HTR-8/SVneo (cell line): ENCODE measurements at regions not wholly inside any gene's neighbourhood (a gene's known extent, or its start where the extent isn't known, plus 50 kb on each side); places are given as distances from the start of the nearest gene placed in this dataset.

Experiments
- DNase-seq: peaks from one replicate; pipeline ENCODE4 v3.0.0; 2011; ENCODE audit warnings: low spot score, mixed read lengths; ENCODE audit not compliant: insufficient read length
- FAIRE-seq: peaks from 2 replicates; lab custom pipeline; 2011; peaks lifted over from hg19 to GRCh38; lab: Jason Lieb, UNC

DNA sequence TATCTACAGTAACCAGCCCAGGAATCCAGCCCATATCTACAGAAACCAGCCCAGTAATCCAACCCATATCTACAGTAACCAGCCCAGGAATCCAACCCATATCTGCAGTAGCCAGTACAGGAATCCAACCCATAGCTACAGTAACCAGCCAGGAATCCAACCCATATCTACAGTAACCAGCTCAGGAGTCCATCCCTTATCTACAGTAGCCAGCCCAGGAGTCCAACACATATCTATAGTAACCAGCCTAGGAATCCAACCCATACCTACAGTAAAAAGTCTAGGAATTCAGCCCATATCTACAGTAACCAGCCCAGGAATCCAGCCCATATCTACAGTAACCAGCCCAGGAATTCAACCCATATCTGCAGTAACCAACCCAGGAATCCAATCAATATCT, 445.0 kb upstream of the BOD1L1 start:
- DNase-seq (no peak), FAIRE-seq (no peak)

DNA sequence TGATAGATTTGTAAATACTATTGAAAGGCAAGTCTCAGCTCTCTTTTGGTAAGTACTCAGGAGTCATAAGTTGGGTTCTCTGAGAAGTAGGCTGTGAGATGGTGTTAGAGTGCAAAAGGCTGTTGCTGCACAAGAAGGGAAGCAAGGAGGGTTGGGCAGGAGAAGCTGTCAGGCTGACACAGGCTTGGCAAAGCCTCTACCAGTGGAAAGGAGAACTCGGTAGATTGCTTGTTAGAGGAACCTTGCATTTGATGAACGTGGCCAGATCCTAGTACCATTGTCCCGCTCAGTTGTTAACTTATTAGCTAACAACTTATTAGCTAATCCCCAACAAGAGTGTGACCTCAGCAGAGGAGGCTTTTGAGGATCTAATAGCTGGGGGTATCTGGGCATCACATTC, 449.3 kb upstream of the BOD1L1 start:
- FAIRE-seq: no peak

DNA sequence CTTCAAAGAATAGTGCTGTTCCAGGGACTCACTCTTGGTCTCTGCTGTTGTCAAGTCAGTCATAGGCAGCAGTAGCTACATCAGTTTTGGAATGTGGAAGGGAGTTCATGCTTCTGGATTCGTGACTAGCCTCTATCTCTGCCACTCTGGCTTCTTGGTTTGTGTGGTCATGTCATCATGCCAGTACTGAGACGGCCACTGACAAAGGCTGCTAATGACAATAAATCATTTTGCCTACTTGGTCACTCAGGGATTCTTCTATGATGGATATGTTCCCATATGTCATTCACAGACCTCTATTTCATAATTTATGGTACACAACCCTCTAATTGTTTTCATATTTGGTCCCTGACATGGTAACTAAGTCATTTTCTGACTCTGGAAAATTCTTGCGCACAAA, 450.8 kb upstream of the BOD1L1 start:
- DNase-seq (no peak), FAIRE-seq (no peak)

More for the DNA sequence above, 449.3 kb upstream of the BOD1L1 start:
- DNase-seq: no peak

DNA sequence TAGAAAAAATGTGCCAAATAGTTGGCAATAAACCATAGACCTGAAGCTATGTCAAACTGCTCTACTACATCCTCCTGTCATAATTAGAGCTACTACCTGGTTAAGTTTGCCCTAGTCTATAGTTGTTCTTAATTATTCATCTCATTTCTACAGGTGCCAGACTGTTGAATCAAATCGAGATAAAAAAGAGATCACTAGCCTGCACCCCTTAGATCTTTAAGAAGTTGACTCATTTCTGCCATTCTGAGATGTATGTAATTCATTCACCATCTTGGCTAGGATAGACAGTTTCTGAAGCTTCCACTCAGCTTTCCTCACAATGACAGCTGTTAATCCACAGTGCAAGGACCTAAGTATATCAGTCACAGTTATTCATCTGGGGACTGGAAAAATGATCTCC, 452.1 kb upstream of the BOD1L1 start:
- DNase-seq (no peak), FAIRE-seq (no peak)

DNA sequence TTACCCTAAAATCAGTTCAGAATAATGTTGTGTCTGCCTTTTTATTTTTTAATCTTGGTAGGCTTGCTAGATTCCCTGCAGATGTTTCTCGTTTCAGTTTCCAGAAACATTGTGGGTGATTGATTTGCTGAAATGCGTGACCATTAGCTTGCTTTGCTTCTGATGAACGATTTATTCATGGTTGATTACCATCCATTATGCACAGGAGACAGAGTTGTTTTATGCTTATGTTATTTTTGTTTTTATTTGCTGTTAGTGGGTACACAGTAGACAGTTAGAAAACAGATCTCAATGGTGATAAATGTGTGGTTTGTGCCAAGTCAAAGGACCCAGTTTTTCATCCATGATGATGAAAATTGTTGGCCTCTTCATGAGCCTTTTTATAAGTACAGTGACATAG, 455.6 kb upstream of the BOD1L1 start:
- FAIRE-seq: no peak
- no peak for DNase-seq

DNA sequence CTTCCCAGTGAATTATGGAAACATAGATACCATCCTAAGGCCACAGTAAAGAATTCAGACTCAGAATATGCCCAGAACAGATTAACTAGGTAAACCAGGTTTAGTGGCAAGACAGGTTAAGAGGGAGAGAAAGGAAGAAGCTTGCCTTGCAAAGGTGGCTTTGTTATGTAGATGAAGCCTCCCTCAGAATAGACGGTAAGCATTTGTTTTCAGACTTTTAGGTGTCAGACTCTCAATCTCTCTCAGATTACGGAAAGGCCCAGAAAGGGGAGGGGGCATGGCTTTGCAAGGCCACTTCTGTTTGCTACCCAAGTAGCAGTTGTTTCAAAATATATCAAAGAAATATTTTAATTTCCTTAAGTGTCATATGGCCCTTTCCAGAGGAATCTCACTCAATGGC, 457.1 kb upstream of the BOD1L1 start:
- no peak for FAIRE-seq
- DNase-seq: no peak

DNA sequence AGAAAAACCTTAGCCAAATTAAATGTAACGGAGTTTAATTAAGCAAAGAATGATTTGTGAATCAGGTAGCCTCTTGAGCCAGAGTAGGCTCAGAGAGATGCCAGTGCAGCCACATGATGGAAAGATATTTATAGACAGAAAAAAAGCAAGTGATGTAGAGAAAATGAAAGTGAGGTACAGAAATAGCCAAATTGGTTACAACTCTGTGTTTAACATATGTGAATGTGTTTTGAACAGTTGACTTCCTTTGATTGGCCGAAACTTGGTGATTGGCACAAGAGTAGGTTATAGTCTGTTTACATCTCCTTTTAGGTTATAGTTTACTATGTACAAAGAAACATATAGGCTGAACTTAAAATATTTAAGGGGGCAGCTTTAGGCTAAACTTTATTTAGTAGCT, 459.9 kb upstream of the BOD1L1 start:
- DNase-seq (no peak), FAIRE-seq (no peak)

DNA sequence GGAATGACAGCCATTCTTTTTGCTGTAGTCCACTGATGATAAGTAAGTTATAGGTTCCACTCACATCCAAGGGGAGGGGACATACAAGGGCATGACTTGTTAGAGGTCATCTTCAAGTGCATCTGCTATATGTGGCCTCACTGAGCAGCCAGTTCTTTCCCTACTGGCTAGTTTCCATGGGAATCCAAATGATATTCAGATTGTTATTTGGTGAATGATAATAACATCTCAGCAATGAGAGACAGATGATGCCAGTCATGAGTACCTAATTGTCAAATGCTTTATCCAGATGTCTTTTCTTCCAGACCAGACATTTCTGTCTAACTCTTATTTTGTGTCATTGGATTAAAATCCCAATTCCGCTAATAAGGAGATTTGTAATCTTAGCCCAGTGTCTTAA, 460.4 kb upstream of the BOD1L1 start:
- FAIRE-seq: no peak
- DNase-seq: no peak

DNA sequence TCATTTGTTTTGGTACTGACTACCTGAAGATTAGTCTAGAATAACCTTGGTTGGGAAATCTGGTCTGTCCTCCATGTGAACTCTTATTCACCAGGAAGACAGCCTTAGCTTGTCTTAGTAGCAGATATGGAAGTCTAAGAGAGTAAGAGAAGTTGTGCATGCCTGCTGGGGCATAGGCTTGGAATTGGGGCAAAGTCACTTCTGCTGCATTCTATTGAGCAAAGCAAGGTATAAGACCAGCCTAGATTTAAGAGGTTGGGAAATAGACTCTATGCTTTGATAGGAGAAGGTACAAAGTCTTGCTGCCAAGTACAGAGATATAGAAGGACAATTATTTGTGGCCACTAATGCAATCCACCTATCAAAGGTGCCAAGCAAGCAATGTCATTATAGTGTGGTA, 464.0 kb upstream of the BOD1L1 start:
- DNase-seq (no peak), FAIRE-seq (no peak)

DNA sequence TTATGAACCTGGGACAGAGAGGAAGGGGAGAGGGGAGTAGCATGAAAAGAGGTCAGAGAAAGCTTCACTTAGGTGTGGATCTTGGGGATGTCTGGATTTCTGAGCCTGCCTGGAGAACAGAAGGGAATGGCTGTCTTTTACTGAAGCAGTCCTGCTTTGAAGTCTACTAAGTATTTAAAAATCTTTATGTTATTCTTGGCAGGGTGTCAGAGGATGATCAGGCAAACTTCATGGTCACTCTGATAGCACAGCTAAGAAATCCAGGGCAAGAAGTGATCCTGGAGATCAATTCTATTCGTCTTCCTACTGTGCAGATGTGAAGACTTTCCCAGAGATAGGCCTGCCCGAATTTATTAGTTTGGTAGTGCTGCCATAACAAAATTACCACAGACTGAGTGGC, 464.4 kb upstream of the BOD1L1 start:
- DNase-seq (no peak), FAIRE-seq (no peak)

DNA sequence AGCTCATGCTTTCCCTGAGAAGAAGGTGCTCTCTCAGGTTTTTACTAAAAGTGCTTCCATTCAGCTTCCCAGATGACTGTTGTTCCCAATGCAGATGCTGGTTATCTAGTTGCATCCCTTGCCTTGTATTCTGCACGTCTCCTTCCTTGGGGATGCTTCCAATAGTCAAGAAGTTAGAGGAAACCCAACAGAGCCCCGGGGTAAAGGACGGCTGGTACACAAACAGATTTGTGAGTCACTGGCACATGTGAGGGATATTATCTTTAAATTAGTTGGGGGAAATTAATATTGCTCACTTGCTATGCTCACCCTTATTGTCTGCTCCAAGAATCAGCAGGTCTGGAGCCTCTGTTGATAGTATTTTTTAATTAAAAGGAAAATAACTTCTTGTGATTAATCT, 465.2 kb upstream of the BOD1L1 start:
- DNase-seq (no peak), FAIRE-seq (no peak)

DNA sequence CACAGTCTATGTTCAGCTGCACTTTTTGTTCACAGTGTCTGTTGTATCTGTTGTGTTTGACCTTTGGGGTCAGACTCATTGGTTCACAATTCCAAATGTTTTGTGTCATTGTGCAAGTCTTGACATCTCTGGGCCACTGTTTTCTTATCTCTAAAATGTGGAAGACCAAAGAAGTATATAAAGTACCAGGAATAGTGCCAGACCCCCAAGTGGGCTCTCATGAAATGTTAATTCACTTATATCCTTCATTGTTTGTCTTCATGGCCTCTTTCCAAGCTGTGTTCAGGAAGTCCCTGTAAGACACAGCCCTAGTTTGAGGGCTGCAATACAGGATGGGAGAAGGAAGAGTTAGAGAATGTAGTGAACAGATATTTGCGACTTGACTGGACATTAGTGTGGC, 468.3 kb upstream of the BOD1L1 start:
- FAIRE-seq: no peak
- DNase-seq: no peak

DNA sequence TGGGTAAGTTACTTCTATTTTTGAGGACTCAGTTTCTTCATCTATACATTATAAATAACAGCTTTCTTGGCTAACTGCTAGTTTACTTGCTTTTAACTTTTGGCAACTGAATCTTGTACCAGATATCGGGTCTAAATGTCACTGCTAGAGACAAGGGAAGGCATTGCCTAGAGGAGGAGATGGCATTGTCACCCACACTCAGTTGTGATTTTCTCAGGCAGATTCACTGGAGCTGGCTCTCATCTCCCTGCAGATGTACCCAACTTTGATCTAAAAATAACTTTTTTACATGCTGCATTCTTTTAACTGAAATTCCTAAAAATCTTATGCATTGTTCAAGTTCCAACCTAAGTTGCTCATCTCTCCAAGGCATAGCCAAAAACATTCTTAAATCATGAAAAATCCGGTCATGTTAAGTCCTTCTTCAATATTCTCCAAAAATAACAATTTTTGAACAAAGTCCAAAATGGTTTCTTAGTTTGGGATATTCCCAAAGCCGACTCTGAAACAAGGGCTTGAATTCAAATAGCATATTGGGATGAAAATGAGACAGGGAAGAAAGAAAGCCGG, 469.0 kb upstream of the BOD1L1 start:
- FAIRE-seq (no peak), DNase-seq (no peak)

DNA sequence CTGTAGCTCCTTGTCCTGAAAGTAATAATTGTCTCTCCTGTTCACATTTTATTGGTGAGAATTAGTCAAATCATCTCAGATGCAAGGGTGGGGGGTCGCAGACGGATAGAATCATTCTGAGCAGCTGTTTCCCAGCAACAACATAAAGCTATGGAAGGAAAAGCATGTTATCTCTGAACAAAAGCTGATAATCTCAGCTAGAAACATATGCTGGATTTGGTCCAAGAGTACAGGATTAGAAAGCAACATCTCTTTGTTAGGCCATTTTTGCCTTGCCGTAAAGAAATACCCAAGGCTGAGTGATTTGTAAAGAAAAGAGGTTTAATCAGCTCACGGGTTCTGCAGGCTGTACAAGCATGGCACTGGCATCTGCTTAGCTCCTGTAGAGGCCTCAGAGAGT, 472.8 kb upstream of the BOD1L1 start:
- FAIRE-seq (no peak), DNase-seq (no peak)

DNA sequence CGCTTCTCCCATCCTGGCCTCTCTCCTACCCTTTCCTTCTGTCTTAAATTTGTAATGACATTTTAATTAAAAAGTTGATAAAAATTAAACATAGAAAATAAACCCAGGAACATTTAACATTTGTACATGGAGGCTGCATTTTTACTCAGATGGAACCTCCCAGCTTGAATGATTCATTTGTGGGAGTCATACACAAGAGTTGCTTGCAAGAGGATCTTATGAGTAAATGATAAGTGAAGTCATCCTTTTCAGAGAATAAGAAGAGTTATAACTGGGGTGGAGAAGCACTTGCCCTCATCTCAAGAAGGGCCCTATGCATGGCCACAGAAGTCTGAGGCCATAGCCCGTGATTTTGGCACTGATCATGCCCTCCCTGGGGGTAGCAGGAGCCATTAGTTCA, 482.9 kb upstream of the BOD1L1 start:
- FAIRE-seq (no peak), DNase-seq (peak; percentile 5)

DNA sequence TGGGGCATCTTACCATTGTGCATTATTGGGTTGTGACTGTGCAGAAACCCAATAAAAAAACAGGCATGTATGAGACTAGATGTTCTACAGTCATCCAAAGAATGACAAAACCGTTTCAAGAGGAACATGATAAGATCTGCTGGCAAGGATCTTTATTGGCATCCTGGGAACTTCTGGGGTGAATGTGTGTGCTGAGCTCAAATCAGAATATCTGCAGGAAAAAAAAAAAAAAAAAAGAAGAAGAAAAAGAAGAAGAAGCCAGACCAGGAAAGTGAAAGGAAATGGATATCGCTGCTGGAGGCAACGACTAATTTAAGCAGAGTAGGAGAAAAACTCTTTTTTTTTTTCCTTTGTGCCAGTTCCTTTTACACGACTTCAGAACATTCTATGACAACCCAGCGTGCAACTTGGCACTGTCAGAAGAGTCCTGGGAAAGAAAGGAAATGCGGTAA, 484.2 kb upstream of the BOD1L1 start:
- DNase-seq (peak; percentile 22), FAIRE-seq (no peak)

DNA sequence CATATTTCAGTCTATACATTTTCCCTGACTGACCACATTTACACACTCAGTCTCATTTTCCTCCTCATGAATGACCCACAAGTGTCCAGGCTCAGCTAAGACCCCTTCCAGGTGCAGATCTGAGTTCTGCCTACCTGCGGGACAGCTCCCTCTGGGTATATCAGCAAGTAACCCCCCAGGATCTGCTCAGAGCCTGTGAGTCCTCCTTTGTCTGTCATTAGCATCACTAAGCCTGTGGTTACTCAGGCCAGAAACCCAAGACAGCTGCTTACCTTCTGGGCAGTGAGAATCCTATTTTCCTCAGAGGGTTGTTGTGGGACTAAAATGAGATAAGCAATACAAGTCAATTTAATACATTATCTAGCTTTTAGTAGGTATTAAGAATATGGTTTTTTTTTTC, 487.6 kb upstream of the BOD1L1 start:
- no peak for FAIRE-seq

DNA sequence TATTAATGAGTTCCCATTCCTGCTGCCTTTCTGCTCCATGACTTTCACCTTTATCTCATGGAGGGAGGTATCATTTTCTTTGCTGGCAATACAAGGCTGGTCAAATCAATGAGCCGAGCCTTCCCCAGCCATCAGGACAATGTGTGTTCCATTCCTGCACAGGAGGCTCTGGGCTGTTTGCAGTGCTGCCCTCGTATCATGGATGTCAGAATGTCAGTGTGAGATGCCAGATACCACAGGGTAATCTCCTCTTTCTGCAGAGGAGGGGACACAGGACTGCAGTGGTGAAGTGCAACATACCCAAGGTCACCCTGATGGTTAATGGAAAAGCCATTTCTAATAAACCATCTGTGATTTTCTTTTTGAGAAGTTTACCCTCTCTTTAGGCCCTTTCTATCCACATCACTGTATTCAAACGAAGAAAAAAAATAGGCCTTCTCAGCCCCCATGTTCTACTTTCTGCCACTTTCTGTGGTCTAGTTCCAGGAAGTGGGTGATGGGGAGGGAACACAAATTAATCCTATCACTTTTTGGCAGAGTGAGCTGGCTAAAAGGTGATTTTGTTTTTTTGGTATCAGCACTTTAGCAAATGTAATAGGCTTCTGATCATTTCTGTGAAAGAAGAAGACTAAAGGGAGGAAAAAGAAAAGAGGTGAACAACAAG, 490.2 kb upstream of the BOD1L1 start:
- FAIRE-seq (no peak), DNase-seq (no peak)

More for the DNA sequence above, 487.6 kb upstream of the BOD1L1 start:
- no peak for DNase-seq

DNA sequence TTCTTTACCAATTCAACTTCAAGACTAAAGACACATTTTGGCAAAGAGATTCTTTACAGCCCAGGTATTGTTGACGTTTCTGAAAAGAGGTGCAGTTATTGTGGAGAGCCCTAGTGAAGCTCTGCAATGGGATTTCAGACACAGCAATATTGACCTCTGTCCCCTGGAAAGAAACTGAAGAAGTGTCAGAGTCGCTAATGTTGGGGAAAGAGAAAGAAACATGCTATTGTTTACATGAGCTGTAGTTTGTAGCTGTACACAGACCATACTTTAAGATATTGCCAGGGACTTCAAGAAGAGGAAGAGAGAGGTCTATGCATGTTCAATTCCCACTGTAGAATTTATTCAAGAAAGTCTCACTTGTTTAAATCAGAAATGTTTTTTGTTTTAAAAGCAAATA, 497.3 kb upstream of the BOD1L1 start:
- no peak for DNase-seq
- no peak for FAIRE-seq

DNA sequence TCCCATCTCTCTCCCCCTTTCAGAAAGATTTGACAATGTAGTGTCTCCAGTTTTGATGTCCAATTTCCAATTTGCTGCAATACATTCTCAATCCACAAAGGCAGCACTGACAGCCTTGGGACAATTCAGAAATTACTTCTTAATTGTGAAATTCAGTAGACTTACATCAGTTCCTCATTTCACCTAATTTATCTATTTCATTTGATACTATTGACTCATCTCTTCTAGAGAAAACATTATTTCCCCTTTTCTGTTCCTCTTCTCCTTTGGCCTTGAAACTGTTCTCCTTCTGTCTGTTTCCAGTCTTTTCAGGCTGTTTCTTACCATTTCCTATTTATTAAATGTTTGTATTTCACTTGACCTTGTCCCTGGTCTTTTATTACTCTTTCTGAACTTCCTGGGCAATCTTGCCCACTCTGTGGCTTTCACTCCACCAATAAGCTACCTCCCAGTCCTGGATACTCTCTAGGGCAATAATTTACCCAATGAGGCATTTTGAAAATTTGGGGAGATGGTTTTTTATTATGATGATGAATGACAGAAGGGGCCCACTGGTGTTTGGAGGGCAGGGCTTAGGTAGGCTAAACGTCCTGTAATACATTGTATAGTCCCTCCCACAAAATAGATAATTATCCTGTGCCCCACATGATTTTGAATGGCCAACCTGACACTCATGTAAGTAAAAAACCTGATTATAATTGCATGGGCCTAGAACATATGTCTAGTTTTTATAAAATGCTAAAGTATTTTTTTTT, 498.0 kb upstream of the BOD1L1 start:
- FAIRE-seq: no peak
- DNase-seq: no peak

DNA sequence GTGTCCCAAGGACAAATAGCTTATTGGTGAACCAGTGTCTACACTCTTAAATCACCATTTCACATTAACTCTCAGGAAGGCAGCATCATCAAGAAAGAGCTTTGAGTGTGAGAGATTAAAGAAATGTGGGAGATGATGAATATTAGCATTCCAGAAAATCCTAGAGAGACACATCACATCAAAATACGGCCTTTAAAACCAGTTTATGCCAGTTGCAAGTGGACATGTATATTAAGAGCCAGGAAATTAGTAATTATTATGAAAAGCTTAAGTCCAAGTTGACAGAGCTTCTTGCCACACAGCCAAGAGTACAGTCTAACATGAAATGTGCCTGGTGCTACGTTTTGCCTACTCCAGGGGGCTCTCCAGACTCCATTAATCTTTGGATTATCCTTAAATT, 503.0 kb upstream of the BOD1L1 start:
- FAIRE-seq (no peak), DNase-seq (no peak)

DNA sequence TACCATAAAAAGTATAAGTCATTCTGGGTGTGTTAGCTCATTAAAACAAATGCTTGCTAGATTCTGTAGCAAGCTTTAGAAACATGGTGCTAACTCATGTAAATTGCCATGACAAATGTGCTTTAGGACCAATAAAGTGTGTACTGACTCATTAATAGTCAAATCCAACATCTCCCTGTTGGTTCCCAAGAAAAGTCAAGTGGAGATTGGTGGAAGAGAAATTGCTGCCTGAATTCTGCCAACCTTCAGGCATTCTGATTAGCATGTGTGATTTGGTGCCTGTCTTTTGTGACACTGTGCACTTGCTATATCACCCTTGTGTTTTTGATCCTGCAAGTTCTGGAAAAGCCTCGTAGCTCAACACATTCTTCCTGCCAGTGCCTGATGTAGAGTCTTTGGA, 503.8 kb upstream of the BOD1L1 start:
- DNase-seq (no peak), FAIRE-seq (no peak)
